Neural cell (in vitro differentiated cells): ENCODE measurements at regions not wholly inside any gene's neighbourhood (a gene's known extent, or its start where the extent isn't known, plus 50 kb on each side); places are given as distances from the start of the nearest gene placed in this dataset.

Source experiments
- EP300 ChIP-seq: fragments of 450-650 bp; conservative IDR thresholded peaks from 2 replicates; pipeline ENCODE4 v1.6.1; 2014; ENCODE audit warnings: antibody characterized with exemption, mild to moderate bottlenecking, moderate library complexity; ENCODE audit not compliant: poor library complexity, severe bottlenecking
- EZH2 ChIP-seq: fragments of 200-600, 300-800 bp; shearing (Covaris generic), sonication (generic); IDR thresholded peaks from 2 replicates; pipeline ENCODE4 v1.6.1; 2014; ENCODE audit warnings: antibody characterized with exemption, low read length, borderline replicate concordance, mild to moderate bottlenecking; ENCODE audit not compliant: insufficient read depth, poor library complexity, severe bottlenecking
- POLR2AphosphoS5 ChIP-seq: IDR thresholded peaks from 2 replicates; pipeline ENCODE4 v1.6.1; 2012
- RAD21 ChIP-seq: fragments of 450-650 bp; conservative IDR thresholded peaks from 2 replicates; pipeline ENCODE4 v1.6.1; 2014; ENCODE audit warnings: antibody characterized with exemption, mild to moderate bottlenecking, moderate library complexity
- SMC3 ChIP-seq: fragments of 450-650 bp; conservative IDR thresholded peaks from 2 replicates; pipeline ENCODE4 v1.6.1; 2014; ENCODE audit warnings: antibody characterized with exemption, mild to moderate bottlenecking, moderate library complexity; ENCODE audit not compliant: poor library complexity
- TAF1 ChIP-seq: IDR thresholded peaks from 2 replicates; pipeline ENCODE4 v1.6.1; 2012; ENCODE audit warnings: low read depth
- TF ChIP-seq, protein P1 (sequence below): fragments of 450-650 bp; IDR thresholded peaks from 2 replicates; pipeline ENCODE4 v1.5.1; 2014; ENCODE audit warnings: antibody characterized with exemption, mild to moderate bottlenecking, moderate library complexity; ENCODE audit not compliant: poor library complexity, severe bottlenecking
- TF ChIP-seq, protein P2 (sequence below): IDR thresholded peaks from 2 replicates; pipeline ENCODE4 v1.6.1; 2012; ENCODE audit warnings: borderline replicate concordance

DNA sequence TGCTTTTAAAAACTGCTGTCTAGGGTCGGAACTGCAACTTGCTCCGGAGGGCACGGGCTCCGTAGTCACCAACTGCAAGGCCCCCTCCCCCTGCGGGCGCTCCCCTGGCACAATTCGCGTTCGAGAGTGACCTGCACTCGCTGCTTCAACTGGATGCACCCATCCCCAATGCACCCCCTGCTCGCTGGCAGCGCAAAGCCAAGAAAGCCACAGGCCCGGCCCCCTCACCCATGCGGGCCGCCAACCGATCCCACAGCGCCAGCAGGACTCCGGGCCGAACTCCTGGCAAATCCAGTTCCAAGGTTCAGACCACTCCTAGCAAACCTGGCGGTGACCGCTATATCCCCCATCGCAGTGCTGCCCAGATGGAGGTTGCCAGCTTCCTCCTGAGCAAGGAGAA is 64.2 kb upstream of the GAS1 start:
- TF ChIP-seq EP300 (no peak), SMC3 (no peak), RAD21 (no peak), TAF1 (no peak), EZH2 (no peak), POLR2AphosphoS5 (no peak)
- TF ChIP-seq, protein P1, sequence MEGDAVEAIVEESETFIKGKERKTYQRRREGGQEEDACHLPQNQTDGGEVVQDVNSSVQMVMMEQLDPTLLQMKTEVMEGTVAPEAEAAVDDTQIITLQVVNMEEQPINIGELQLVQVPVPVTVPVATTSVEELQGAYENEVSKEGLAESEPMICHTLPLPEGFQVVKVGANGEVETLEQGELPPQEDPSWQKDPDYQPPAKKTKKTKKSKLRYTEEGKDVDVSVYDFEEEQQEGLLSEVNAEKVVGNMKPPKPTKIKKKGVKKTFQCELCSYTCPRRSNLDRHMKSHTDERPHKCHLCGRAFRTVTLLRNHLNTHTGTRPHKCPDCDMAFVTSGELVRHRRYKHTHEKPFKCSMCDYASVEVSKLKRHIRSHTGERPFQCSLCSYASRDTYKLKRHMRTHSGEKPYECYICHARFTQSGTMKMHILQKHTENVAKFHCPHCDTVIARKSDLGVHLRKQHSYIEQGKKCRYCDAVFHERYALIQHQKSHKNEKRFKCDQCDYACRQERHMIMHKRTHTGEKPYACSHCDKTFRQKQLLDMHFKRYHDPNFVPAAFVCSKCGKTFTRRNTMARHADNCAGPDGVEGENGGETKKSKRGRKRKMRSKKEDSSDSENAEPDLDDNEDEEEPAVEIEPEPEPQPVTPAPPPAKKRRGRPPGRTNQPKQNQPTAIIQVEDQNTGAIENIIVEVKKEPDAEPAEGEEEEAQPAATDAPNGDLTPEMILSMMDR, result no peak
- TF ChIP-seq, protein P2, sequence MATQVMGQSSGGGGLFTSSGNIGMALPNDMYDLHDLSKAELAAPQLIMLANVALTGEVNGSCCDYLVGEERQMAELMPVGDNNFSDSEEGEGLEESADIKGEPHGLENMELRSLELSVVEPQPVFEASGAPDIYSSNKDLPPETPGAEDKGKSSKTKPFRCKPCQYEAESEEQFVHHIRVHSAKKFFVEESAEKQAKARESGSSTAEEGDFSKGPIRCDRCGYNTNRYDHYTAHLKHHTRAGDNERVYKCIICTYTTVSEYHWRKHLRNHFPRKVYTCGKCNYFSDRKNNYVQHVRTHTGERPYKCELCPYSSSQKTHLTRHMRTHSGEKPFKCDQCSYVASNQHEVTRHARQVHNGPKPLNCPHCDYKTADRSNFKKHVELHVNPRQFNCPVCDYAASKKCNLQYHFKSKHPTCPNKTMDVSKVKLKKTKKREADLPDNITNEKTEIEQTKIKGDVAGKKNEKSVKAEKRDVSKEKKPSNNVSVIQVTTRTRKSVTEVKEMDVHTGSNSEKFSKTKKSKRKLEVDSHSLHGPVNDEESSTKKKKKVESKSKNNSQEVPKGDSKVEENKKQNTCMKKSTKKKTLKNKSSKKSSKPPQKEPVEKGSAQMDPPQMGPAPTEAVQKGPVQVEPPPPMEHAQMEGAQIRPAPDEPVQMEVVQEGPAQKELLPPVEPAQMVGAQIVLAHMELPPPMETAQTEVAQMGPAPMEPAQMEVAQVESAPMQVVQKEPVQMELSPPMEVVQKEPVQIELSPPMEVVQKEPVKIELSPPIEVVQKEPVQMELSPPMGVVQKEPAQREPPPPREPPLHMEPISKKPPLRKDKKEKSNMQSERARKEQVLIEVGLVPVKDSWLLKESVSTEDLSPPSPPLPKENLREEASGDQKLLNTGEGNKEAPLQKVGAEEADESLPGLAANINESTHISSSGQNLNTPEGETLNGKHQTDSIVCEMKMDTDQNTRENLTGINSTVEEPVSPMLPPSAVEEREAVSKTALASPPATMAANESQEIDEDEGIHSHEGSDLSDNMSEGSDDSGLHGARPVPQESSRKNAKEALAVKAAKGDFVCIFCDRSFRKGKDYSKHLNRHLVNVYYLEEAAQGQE, result no peak
